ENCODE measurements at regions not wholly inside any gene's neighbourhood (a gene's known extent, or its start where the extent isn't known, plus 50 kb on each side); places are given as distances from the start of the nearest gene placed in this dataset.

DNA sequence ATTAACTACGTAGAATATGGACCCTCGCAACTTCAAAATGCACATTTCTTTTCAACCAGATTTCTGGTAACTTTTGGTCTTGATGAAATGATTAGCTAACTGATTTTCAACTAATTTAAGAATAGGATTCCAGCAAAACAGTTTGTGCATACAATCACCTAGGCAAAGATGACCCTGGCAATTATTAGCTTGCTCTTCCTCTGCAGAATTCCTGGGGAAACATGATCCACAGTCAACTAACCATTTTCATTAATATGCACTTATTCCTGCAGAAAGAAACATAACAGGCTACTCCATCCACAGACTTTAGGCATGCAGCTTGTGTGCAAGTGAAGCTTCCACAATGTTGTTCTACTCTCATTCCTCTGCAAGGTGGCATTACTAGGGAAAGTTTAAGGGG is 1150.8 kb upstream of the FANCL start:
- TF ChIP-seq, protein P1, sequence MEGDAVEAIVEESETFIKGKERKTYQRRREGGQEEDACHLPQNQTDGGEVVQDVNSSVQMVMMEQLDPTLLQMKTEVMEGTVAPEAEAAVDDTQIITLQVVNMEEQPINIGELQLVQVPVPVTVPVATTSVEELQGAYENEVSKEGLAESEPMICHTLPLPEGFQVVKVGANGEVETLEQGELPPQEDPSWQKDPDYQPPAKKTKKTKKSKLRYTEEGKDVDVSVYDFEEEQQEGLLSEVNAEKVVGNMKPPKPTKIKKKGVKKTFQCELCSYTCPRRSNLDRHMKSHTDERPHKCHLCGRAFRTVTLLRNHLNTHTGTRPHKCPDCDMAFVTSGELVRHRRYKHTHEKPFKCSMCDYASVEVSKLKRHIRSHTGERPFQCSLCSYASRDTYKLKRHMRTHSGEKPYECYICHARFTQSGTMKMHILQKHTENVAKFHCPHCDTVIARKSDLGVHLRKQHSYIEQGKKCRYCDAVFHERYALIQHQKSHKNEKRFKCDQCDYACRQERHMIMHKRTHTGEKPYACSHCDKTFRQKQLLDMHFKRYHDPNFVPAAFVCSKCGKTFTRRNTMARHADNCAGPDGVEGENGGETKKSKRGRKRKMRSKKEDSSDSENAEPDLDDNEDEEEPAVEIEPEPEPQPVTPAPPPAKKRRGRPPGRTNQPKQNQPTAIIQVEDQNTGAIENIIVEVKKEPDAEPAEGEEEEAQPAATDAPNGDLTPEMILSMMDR (IDR thresholded peaks at IDR 0.05): no peak
- TF ChIP-seq POLR2A (IDR thresholded peaks at IDR 0.05): no peak
